ENCODE measurements at regions not wholly inside any gene's neighbourhood (a gene's known extent, or its start where the extent isn't known, plus 50 kb on each side); places are given as distances from the start of the nearest gene placed in this dataset.
"Not testable (repeated sequence)": the region's sequence is repeated elsewhere in the genome, so short reads cannot be mapped to it uniquely, and the experiment has no call there.

DNA sequence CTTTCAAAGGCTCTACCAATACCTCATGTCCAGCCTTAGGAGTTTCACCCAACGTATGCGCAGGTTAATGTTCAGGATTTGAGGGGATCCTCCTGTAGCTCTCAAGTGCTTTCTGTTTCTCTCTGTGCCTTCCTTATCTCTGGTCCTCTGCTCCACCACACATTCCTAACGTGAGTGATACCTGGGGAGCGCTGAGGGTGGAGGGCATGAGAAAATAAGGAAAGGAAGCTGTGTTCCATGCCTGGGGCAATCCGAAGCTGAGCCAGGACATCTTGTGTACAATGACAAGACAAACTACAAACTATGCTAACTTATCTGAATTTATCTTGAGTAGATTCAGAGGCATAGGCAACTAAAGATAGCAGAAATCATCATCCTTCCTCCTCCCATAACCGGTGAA, 136.4 kb downstream of the SST start:
- no peak for DNase-seq

DNA sequence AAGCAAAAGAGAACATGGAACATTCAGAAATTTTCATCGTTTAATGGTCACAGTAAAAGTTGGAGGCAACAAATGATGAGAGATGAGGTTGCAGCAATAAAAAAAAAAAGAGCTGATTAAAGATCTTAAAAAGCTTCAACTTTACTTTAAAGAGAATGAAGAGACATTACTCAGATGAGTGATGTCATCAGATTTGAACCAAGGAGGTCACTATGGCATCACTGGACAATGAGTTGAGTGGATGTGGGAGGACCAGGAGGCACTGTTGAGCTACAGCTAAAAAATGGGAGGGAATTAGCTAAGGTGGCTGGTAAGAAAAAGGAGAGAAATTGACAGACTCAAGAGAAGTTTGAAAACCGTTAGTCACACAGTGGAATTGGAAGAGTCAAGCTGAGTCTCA, 138.4 kb downstream of the SST start:
- DNase-seq: no peak

DNA sequence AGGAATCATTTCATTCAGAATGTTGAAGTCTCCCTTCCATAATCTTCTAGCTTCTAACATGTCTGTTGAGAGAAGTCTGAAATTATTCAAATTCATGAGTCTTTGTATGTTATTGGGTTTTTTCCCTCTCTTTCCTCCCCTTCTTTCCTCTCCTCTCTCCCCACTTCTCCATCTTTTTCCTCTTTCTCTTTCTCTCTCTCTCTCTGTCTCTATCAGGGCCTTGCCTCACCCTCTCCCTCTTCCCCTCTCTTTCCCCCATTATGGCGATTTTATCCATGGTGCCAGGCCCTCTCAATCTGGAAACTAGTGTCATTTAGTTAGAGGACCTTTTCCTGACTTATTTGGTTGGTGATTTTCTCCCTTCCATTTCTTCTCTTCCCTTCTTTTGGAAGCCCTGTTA, 147.3 kb downstream of the SST start:
- DNase-seq: no peak

DNA sequence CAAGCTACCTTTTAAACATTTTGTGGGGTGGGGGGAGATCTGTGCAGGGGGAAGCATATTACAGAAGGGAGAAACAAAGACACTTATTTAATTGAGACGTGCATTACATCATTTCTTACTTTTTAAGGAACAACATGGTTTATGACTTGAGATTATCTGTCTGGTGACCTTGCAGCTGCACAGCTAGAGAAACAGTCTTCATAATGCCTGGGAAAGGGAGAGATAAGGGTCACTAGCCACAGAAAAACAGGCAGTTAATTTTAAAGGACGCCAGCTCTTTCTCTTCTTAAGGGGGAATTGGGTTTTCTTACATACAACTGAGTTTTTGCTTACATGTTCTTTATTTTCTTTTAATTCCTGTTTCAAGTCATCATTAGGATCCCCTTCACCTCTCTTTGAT, 147.9 kb downstream of the SST start:
- no peak for DNase-seq

DNA sequence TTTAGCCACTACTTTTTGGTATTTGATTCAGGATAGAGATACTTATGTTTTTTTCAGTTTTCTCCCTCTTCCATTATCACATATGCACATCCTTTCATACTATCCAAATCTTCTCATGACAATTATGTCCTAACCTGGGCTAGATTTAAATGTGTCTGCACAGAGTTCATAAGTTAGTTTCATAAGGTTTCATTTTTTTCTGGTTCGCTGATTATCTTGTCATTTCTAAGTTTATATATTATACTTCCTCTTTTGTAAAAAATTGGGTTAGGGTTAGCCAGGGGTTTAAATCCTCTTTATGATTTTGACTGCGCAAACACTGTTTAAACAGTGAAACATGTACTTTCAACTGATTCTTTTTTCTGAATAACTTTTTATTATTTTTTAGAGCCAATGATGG, 148.6 kb downstream of the SST start:
- no peak for DNase-seq

DNA sequence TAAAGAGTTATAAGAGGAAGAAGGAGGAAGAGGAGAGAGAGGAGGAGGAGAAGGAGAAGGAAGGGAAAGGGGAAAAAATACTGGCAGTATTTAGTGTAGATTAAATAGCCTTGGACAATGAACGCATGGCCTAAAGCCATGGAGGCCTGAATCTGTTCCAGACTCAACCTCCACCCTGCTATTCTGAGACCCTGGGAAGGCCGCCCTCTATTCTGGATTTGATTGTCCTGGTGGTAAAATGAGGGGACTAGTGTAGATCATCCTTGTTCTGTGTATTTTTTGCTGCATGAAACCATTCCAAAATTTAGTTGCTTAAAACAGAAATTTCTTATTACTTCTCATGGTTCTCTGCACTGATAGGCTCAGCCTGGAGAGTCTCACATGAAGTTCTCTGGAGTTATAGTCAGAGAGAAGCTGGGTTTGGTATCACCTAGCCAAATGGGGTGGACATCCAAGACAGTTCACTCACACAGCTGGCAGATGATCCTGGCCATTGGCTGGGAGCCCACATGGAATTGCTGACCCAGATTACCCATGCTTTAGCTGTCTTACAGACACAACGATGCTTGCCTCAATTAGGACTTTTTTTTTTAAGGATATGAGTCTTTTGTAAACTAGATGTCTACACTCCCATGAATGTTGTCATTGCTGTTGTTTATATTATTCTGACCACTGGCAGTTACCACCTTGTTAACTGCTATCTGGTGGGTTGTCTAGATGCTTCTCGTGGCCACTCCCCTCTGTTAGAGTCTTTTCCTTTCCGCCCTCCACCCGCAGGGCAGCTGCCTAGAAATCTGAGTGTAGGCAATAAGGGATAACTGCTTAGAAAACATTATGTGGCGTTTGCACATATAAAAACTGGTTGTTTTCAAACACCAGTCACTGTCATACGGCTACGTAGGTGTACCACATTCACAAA, 149.9 kb downstream of the SST start:
- DNase-seq: no peak

DNA sequence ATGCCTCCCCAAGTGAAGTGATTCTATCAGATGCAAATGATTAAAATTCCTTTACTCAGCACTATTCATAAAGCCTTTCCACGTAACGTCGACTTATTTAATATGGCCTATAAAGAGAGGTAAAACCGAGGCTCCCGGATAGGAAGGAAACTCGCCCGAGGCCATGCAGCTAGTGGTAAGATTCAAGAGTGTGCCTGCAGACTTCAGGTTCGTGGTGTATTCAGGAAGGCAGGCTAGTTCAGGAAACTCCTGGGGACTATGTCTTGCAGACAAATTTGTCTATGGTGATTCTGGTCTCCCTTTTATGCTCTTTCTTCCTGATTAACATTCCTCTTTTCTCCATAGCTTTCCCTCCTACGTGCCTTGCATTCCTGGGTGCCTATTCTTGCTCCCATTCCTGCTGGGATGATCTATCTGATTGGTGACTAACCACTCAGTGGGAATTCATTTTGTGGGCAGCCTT, 150.7 kb downstream of the SST start:
- DNase-seq: no peak

DNA sequence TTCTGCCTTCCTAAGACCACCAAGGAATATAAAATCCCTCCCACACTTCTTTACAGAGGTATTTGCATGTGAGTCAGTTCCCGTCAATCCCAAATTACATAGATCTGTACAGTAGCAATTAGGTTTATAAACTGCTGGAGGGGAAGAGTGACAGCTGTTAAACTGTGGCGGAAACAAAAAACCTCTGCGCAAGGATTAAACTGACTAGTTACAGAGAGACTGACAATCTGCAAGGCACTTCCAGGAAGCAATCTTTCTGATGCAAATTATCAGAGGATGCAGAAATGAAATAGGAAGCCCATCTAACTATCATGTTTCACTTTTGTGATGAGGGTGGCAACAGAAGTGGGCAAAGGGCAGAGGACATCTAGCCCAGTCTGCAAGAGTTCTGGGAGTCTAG, 150.4 kb downstream of the RTP4 start:
- no peak for DNase-seq

DNA sequence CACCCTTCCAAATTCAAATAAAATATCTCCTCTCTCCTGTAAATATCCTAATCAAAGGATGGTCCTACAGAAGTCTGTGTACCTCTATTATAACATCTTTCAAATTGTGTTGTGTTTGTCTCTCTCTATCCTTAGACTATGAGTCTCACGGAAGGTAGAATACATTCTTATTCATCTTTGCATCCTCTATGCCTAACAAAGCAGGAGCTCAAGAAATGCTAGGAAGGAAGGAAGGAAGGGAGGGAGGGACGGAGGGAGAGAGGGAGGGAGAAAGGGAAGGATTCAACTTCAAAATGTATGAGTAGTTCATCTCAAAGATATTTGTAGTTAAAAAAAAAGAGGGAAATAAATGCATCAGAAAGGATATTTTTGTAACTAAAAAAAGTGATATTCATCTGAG, 150.0 kb downstream of the RTP4 start:
- DNase-seq: no peak

DNA sequence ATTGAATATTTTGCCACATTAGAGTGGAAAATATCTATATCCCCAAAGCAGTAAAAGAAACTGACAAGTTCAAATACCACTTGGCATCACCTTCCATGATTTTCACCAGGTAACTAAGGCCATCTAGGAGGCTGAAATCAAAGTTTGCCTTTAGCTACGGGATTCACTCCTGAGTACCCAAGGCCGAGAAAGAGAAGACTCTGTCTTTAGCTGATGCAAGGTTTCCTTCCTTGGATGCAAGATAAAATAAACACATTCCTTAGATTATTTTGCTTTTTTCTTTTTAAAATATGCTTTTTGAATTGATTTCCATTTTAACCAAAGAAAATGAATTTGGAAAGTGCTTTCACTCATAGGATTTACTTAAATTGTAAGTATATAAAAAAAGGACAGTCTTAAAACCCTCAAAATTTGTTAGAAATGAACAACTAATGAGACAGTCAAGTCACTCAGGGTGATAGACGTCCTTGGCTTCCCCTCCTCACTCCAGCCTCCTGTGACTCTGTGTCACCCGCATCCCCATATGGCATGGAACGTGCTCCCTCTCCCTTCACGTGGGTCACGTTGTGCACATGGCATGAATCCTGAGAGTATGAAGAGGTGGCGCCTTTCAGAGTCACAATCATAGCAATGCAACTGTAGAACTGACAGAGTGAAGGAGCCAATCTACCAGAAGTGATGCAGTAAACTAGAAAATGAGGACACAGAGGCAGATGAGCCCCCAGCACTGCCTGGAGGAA, 148.4 kb downstream of the RTP4 start:
- no peak for DNase-seq

DNA sequence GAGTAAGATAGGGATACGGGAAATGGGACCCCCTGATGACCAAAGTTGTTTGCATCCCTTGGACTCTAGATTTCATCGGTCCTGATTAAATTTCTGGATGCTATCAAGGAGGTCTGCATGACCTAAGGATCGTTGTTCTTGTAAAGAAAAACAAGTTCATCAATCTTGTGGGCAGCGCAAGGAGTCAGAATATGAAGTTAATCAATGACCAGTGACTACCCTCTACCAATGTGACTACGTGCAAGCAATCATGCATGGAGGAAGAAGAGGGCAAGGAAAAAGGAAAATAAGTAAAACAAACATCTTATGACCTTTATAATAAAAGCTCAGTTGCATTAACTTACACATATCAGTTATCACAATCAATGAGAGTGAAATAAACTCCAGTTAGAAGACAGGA, 139.7 kb downstream of the RTP4 start:
- no peak for DNase-seq

DNA sequence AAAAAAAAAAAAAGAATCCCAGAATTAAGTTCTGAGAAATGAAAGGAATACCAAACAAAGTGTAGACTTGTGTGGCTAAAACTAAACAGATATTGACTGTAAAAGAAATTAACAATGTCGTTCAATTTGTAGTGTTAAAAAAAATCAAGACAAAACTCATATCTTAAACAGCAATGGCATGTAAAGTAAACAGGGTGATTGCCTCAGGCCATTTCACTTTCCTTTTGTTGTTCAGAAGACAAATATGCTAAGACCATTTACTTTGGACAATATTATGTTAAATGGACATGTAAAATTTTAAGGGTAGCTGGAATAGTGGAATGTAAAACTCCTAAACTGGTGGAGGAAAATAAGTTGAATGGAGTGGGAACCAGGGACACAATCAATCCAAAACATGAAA, 139.1 kb downstream of the RTP4 start:
- no peak for DNase-seq

DNA sequence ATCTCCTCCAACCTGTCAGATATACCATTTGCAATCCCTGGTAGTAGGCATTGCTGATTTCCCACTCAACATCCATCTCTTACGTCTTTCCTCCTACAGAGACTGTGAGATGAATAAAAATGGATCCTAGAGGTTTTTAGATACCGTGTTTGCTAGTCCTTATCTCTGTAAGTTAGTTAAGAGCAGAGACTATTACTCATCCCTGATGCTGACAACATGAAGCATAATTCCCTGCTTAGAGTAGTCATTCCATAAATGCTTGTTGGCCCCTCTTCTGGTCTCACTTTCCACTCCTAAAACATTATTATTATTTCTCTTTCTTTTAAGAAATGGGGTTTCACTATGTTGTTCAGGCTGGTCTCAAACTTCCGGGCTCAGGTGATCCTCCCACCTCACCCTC, 136.2 kb downstream of the RTP4 start:
- DNase-seq: no peak

DNA sequence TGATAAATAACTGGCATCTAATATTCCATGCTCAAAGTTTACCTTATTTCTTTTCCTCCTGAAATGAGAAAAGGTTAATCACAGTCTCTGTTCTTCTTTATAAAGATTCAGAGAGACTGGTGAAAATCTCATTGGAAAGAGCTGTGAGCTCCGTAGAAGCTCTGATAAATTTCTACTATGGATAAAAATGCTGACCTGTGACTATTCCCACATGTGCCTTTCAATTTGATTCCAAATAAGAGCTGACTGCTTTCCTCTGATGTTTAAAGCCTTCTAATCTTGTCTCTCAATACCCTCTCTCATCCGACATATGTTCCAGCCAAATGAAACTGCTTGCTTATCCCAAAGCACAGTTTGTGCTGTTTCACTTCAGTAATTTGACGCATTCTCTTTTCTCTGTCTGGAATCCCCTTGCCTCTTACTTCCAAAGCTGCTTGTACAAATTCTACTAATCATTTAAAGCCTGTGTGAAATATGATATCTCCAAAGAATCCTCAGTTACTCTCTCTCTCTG, 130.1 kb downstream of the RTP4 start:
- no peak for DNase-seq

DNA sequence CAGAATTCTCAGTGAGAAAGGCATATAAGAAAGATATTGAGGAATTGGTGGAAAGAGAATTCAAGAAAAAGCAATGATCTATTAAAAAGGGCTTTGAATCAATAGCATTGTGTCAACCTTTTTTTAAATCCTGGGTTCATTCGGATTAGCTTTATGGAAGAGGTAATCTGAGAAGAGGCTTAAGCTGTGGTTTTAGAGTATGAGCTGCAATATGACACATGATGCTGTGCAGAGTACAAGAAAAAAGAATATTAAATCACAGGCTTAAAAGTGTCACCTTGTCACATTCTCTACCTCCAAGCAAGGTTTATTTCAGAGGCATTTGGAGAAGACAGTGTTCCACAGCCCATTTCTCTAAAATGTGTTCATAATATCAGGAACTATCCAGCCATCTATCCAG, 128.9 kb downstream of the RTP4 start:
- no peak for DNase-seq

DNA sequence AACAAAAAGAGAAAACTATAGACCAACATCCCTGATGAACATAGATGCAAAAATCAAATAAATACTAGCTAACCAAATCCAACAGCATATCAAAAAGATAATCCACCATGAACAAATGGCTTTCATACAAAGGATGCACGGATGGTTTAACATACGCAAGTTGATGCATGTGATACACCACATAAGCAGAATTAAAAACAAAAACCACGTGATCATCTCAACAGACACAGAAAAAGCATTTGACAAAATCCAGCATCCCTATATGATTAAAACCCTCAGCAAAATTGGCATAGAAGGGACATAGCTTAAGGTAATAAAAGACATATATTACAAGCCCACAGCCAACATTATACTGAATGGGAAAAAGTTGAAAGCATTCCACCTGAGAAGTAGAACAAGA, 125.9 kb downstream of the RTP4 start:
- DNase-seq: not testable (repeated sequence)

DNA sequence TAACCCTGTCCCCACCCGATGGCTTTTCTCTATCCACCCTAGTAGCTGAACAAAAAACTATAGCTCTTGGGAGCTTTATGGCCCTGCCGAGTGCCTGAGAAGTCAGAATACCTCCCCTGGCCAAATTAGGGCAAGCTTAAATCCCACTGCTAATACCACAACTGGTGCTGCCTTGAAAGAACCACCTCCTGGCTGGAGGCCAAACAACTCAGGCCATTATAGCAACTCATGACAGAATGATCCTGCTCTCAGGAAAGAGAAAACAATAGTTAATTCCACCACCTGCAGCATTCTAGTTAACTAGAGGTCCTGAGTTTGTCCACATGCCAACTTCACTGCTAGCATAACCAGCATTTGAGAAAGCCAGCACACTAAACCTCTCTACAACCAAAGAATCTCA, 123.2 kb downstream of the RTP4 start:
- no peak for DNase-seq

DNA sequence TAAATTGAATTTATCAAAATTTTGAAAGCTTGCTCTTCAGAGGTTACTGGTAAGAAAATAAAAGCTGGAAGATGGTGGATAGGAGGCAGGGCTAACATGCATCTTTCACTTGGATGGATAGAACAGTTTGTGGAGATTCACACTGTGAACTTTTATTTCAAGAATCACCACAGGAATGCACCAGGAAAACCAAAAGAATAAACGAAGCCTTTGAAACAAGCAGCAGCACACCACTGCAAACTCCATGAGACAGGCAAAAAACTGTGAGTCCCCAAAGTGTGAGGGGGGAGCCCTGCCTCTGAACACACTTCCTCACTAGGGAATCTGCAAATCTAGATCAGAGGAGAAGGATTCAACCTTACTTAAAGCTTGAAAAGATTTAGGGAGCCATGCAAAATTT, 122.2 kb downstream of the RTP4 start:
- no peak for DNase-seq

DNA sequence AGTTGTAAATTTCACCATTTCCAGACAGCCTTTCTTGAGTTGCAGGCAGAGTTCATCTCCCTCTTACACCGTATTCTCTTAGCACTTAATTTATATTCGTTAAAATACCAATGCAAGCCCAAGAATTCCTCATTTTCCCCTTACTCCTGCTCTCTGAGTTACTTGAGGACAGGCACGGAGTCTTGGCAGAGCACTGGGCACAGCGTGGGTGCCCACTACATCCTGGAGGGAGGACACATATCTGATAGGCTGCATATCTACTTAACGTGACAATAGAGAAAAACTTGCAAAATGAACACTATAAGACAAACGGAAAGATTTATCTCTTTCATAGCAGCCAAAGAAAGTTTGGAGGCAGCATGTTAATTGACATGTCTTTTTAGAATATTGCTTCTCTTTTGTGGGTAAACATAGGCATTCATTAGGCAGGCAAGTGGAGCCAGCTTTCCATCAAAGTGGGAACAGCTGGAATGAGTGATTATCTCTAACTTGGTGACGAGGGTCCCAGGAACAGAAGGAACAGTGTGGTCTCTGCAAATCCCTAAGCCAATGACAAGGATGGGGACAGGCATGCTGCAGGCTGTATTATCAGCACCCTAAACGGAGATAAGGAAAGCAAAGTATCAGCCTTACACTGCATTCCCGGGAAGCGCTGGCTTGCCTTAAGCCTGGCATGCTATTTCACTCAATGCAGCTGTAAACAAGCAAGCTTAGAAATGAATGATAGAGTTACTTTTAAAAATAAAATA, 116.5 kb downstream of the RTP4 start:
- DNase-seq: no peak

DNA sequence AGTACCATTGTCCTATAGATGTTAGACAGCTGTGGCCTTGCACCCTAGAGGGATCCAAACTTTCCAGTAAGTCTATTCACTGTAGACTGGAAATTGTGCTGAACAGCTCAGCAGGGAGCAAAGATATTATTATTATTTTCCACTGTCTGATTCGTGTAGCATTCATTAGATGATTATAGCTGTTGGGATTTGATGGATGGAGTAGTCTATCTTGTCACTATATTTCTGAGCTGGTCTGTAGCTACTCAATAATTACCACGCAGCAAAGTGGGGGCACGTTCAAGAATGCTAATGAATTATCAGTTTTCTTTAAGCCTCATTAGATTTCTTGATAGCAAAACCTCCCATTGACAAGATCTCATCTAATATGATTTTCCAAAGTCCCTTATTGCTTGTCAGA, 113.2 kb downstream of the RTP4 start:
- no peak for DNase-seq

DNA sequence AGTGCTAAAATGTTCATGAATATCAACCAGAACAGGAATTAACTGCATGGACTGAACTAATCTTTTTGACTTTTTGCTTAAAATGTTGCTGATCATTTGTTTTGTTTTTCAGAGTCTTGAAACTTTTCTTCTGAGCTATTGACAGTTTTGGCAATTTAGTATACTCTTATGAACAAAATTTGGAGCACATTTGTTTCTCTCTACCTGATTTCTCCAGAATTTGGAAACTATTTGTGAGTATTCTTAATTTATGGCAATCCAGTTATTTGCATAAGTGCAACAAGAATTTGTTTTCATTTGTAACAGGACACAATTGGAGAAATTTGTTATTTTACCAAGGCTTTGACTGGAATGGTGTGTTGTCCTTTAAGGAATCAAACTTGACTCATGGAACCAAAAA, 107.4 kb downstream of the RTP4 start:
- not testable (repeated sequence) for DNase-seq

DNA sequence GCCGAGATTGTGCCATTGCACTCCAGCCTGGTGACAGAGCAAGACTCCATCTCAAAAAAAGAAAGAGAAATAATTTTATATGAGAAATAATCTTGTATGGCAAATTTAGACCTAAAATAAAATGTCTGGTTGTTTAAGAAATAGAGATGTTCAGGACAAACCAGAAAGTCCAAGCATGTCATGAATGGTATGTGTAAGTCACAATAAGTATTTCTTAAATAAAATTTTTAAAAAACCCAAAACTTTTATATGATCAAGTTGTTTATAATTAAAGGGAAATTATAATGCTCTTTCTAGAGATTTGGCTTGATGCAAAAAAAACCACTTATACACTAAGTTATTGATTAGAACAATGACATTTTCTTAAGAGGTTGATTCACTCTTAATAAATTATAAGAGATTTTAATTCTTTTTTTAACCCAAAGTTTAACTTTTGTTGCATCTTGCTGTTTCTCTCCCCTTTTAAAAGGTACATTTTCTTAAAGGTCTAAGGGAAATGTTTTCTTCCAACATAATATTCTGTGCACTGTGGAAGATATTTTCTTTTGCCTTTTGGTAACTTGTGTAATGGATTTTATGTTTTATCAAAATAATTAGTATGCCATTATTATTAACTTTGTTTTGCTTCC, 105.7 kb downstream of the RTP4 start:
- no peak for DNase-seq

DNA sequence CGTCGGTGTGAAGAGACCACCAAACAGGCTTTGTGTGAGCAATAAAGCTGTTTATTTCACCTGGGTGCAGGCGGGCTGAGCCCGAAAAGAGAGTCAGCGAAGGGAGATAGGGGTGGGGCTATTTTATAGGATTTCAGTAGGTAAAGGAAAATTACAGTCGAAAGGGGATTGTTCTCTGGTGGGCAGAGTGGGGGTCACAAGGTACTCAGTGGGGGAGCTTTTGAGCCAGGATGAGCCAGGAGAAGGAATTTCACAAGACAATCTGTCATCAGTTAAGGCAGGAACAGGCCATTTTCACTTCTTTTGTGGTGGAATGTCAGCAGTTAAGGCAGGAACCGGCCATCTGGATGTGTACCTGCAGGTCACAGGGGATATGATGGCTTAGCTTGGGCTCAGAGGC, 98.1 kb downstream of the RTP4 start:
- DNase-seq: not testable (repeated sequence)

Data from CD4-positive, alpha-beta T cell treated with Interleukin-12 subunit alpha and Interleukin-12 subunit beta, for 1 hour (primary cell).